HepG2 (cell line): ENCODE measurements at regions not wholly inside any gene's neighbourhood (a gene's known extent, or its start where the extent isn't known, plus 50 kb on each side); places are given as distances from the start of the nearest gene placed in this dataset.
A peak's percentile ranks its signal among the peaks of the same experiment; 100 is the strongest.

Experiments used
- ATAC-seq: fragments of 200-7000 bp; cut with Tn5 transposase; 3 replicates; pipeline ENCODE4 v1.9.1; 2020; ENCODE audit warnings: mild to moderate bottlenecking, moderate library complexity
- BruUV-seq: library from RNA; stranded (reverse); fragments of 400-500 nt; replicated peaks from 2 replicates; lab custom pipeline; 2021; lab: Mats Ljungman, UMichigan
- CTCF ChIA-PET: fragments of 300-600 bp; formaldehyde crosslinking; extraction: SDS; loops from one replicate; lab custom pipeline; 2021; ENCODE audit warnings: low total read pairs, inconsistent platforms, low intra/inter-chr PET ratio; lab: Yijun Ruan, JAX
- POLR2A ChIA-PET: fragments of 350-600 bp; sonication (Branson Sonifier 250); formaldehyde crosslinking; loops from one replicate; lab custom pipeline; 2020; ENCODE audit warnings: antibody characterized with exemption, inconsistent platforms; lab: Yijun Ruan, JAX
- DNase-seq: peaks from one replicate; pipeline ENCODE4 v3.0.0-alpha.2; 2015; ENCODE audit warnings: low spot score
- FAIRE-seq: peaks from 3 replicates; lab custom pipeline; 2011; peaks lifted over from hg19 to GRCh38; lab: Jason Lieb, UNC
- H2AFZ ChIP-seq: one replicate; pipeline ENCODE4 v1.6.1; 2011; ENCODE audit warnings: low read length, inconsistent platforms
- H3K27ac ChIP-seq: fragments of 300-600 bp; 3 replicates; pipeline ENCODE4 v1.8.0; 2011; ENCODE audit warnings: mixed run types, mild to moderate bottlenecking, mixed read lengths, low read length, inconsistent platforms; ENCODE audit not compliant: insufficient read depth; ENCODE audit errors: extremely low read length
- H3K27me3 ChIP-seq, 2 experiments: fragments of 200-600 bp in 1 of 2; 2 replicates in 1 of 2; 3 replicates in 1 of 2; pipeline versions ENCODE4 v1.6.0 to v1.8.0; 2011; ENCODE audit warnings: low read length in 2 of 2, mild to moderate bottlenecking in 2 of 2, moderate library complexity in 2 of 2, inconsistent platforms in 1 of 2; ENCODE audit not compliant: insufficient read depth in 2 of 2, control insufficient read depth in 1 of 2
- H3K36me3 ChIP-seq, 2 experiments: fragments of 200-600 bp in 1 of 2; replicated peaks in 1 of 2; 2 replicates in 1 of 2; 3 replicates in 1 of 2; pipeline versions ENCODE4 v1.5.1 to v1.8.0; 2011; ENCODE audit warnings: low read length in 2 of 2, inconsistent platforms in 1 of 2; ENCODE audit not compliant: insufficient read depth in 2 of 2, control insufficient read depth in 1 of 2
- H3K4me1 ChIP-seq: 2 replicates; pipeline ENCODE4 v1.5.1; 2012; ENCODE audit warnings: low read length, inconsistent platforms; ENCODE audit not compliant: insufficient read depth
- H3K4me2 ChIP-seq: 2 replicates; pipeline ENCODE4 v1.6.0; 2011; ENCODE audit warnings: low read depth, low read length, inconsistent platforms
- H3K4me3 ChIP-seq, 3 experiments: fragments of 200-600 bp in 1 of 3; sonication (generic), shearing (Covaris generic) in 1 of 3; replicated peaks in 1 of 3; 2 replicates each; pipeline ENCODE4 v1.5.1; 2011 to 2016; ENCODE audit warnings: low read length in 3 of 3, inconsistent platforms in 2 of 3, low read depth in 2 of 3, mild to moderate bottlenecking in 2 of 3, control low read depth in 1 of 3, mixed read lengths in 1 of 3; ENCODE audit not compliant: insufficient read depth in 1 of 3
- H3K79me2 ChIP-seq: one replicate; pipeline ENCODE4 v1.6.1; 2011; ENCODE audit warnings: low read length, inconsistent platforms; ENCODE audit not compliant: insufficient read depth
- H3K9ac ChIP-seq: 2 replicates; pipeline ENCODE4 v1.6.0; 2011; ENCODE audit warnings: mild to moderate bottlenecking, low read depth, low read length, inconsistent platforms; ENCODE audit not compliant: insufficient read depth
- H3K9me3 ChIP-seq: 2 replicates; pipeline ENCODE4 v1.5.1; 2012; ENCODE audit warnings: mild to moderate bottlenecking, low read length
- H4K20me1 ChIP-seq: 2 replicates; pipeline ENCODE4 v1.6.0; 2011; ENCODE audit warnings: inconsistent platforms, mild to moderate bottlenecking, low read length, moderate library complexity; ENCODE audit not compliant: insufficient read depth
- ATF5 ChIP-seq: sonication (generic); formaldehyde crosslinking; IDR thresholded peaks from 2 replicates; pipeline ENCODE4 v1.4.0; 2020; ENCODE audit warnings: mild to moderate bottlenecking, low read depth, missing genetic modification reagents
- CBFB ChIP-seq: sonication (generic); formaldehyde crosslinking; IDR thresholded peaks from 2 replicates; pipeline ENCODE4 v1.4.0; 2020; ENCODE audit warnings: missing genetic modification reagents
- ETV5 ChIP-seq: IDR thresholded peaks from 2 replicates; pipeline ENCODE4 v1.6.1; 2018; ENCODE audit warnings: missing biosample characterization, missing genetic modification reagents, inconsistent platforms, borderline replicate concordance
- HNF1A ChIP-seq, 2 experiments: sonication (generic) in 1 of 2; formaldehyde crosslinking in 1 of 2; IDR thresholded peaks; 2 replicates each; pipeline versions ENCODE4 v1.4.0 to v1.6.1; 2016 to 2020; ENCODE audit warnings: borderline replicate concordance in 1 of 2, low read depth in 1 of 2, mild to moderate bottlenecking in 1 of 2, missing genetic modification reagents in 1 of 2
- PRDM10 ChIP-seq: sonication (generic); formaldehyde crosslinking; IDR thresholded peaks from 2 replicates; pipeline ENCODE4 v1.4.0; 2020; ENCODE audit warnings: low read depth, missing genetic modification reagents
- SATB2 ChIP-seq: sonication (generic); formaldehyde crosslinking; IDR thresholded peaks from 2 replicates; pipeline ENCODE4 v1.5.0; 2020; ENCODE audit warnings: missing genetic modification reagents
- SIN3A ChIP-seq: IDR thresholded peaks from 2 replicates; pipeline ENCODE4 v1.6.1; 2011; ENCODE audit warnings: low read depth, mild to moderate bottlenecking, control low read depth, low read length, borderline replicate concordance
- ZBTB38 ChIP-seq: sonication (generic); formaldehyde crosslinking; IDR thresholded peaks from 2 replicates; pipeline ENCODE4 v1.5.1; 2020; ENCODE audit warnings: mild to moderate bottlenecking, missing genetic modification reagents
- ZNF138 ChIP-seq: sonication (generic); formaldehyde crosslinking; IDR thresholded peaks from 2 replicates; pipeline ENCODE4 v1.5.0; 2020; ENCODE audit warnings: mild to moderate bottlenecking, low read depth, missing genetic modification reagents
- ZNF24 ChIP-seq: fragments of 450-650 bp; IDR thresholded peaks from 2 replicates; pipeline ENCODE4 v1.6.1; 2017; ENCODE audit warnings: antibody characterized with exemption, mild to moderate bottlenecking
- ZNF331 ChIP-seq: sonication (generic); formaldehyde crosslinking; IDR thresholded peaks from 2 replicates; pipeline ENCODE4 v1.4.0; 2020; ENCODE audit warnings: missing genetic modification reagents
- ZNF543 ChIP-seq: sonication (generic); formaldehyde crosslinking; IDR thresholded peaks from 2 replicates; pipeline ENCODE4 v1.4.0; 2020; ENCODE audit warnings: mild to moderate bottlenecking, missing genetic modification reagents
- ZNF709 ChIP-seq: sonication (generic); formaldehyde crosslinking; IDR thresholded peaks from 2 replicates; pipeline ENCODE4 v1.5.0; 2020; ENCODE audit warnings: mild to moderate bottlenecking, missing genetic modification reagents
- ZNF775 ChIP-seq: sonication (generic); formaldehyde crosslinking; IDR thresholded peaks from 2 replicates; pipeline ENCODE4 v1.4.0; 2020; ENCODE audit warnings: missing genetic modification reagents, mild to moderate bottlenecking, moderate library complexity, borderline replicate concordance
- WGBS: methylation state at CpG from one replicate; pipeline ENCODE4 v1.1.6; 2017; ENCODE audit warnings: low lambda C conversion rate; 5-methylcytosine and 5-hydroxymethylcytosine counted together
- in situ Hi-C: cut with HindIII; loops from 2 replicates; pipeline ENCODE4 v1.10.0; 2017; ENCODE audit warnings: low pct_unique_long_range_greater_than_20kb; ENCODE audit not compliant: extremely low pct_ligation_motif_present
- intact Hi-C: fragments of 100-400 bp; cut with micrococcal nuclease; formaldehyde crosslinking; loops from one replicate; pipeline ENCODE4 v1.10.0; 2022; ENCODE audit not compliant: unreplicated experiment

- intact Hi-C loops, result no loop called here
- peak; percentile 40 for ATAC-seq
These were observed 113.2 kb downstream of the MARCHF4 start for GRCh38 chr2:216259081-216259480.

More at GRCh38 chr2:216259081-216259480, 113.2 kb downstream of the MARCHF4 start:
- in situ Hi-C loops, result no loop called here
- Histone ChIP-seq H3K4me1 (no peaks in the 10 kb centered on the region), H4K20me1 (no peaks in the 10 kb centered on the region), H3K79me2 (no peaks in the 10 kb centered on the region), H3K4me3 (no peak overlapping the region), H3K4me2 (no peak overlapping the region), H3K27me3 (peaks cover 4 to 54% of the 10 kb centered on the region in 2 experiments), H3K9me3 (no peaks in the 10 kb centered on the region), H3K9ac (no peak overlapping the region), H3K27ac (no peak overlapping the region), H3K36me3 (no peaks in the 10 kb centered on the region), H2AFZ (no peak overlapping the region)
- no TSS peak for BruUV-seq
- FAIRE-seq (no peak), DNase-seq (no peak)
- POLR2A ChIA-PET, result no interaction called here
- 30% methylated on average over 4 of the region's 8 CpGs for WGBS
- CTCF ChIA-PET, result no interaction called here
- TF ChIP-seq ZNF709 (CRISPR knock-in tag) (no peak), ZBTB38 (CRISPR knock-in tag) (no peak), ATF5 (no peak), SATB2 (no peak), ZNF24 (no peak), PRDM10 (CRISPR knock-in tag) (no peak), ZNF138 (CRISPR knock-in tag) (no peak), SIN3A (no peak), ZNF331 (no peak), HNF1A (IDR thresholded peaks at IDR 0.05; ENCODE audit: low read depth) (no peak), HNF1A (CRISPR knock-in tag; IDR thresholded peaks at IDR 0.05; ENCODE audit: borderline replicate concordance) (no peak), ZNF775 (CRISPR knock-in tag) (no peak), ZNF543 (CRISPR knock-in tag) (no peak), CBFB (CRISPR knock-in tag) (no peak), ETV5 (no peak)
